ENCODE measurements at regions not wholly inside any gene's neighbourhood (a gene's known extent, or its start where the extent isn't known, plus 50 kb on each side); places are given as distances from the start of the nearest gene placed in this dataset.
"Not testable (repeated sequence)": the region's sequence is repeated elsewhere in the genome, so short reads cannot be mapped to it uniquely, and the experiment has no call there.

DNA sequence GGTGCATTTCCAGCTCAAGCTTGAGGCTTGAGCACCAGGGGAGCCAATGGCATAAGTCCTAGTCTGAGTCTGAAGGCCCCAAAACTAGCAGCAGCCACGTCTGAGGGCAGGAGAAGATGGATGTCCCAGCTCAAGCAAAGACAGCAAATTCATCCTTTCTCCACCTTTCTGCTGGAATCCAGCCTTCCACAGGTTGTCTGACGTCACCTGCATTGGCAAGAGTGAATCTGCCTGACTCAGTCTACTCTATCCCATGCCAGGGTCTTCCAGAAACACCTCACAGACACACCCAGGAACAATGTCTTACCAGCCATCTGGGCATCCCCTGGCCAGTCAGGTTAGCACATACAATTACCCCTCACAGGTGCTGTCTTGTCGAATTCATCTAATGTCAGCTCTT is 76.2 kb upstream of the SOX11 start:
- no peak for DNase-seq (ENCODE audit: low read depth)

DNA sequence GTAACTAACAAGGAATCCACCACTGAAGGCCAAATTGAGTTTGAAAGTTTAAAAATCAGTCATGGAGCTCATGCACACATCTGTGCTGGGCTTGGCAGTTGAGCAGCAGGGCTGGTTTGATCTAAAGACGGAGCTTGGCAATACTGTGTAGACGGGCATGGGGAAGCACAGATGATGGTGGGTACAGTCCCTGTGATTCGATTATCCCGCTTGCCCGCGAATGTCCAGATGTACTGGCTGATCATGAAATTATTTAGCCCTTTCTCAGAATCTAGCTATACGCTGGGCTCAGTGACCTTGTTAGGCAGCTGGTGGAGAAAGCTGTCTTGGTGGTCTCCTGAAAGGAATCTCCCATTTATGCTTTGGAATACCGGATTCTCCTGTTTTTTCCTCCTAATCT is 74.8 kb upstream of the SOX11 start:
- no peak for DNase-seq (ENCODE audit: low read depth)

DNA sequence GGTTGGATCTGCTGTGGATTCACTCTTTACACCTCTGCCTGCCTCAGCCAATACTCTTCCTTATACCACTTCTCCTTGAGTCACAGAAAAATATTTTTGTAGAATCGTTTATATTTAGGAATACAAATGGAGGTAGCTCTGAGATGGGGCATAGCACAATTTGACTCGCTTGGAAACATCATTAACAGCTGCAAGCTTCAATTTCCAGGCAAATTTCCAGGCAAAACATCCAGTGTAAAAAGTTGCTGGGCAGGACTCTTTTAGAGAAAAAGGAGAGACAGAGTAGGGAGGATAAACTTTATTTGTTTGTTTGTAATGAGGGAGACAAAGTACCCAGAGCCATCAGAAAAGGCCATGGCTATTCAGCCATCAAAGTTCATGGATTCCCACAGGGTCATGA is 74.4 kb upstream of the SOX11 start:
- no peak for DNase-seq (ENCODE audit: low read depth)

DNA sequence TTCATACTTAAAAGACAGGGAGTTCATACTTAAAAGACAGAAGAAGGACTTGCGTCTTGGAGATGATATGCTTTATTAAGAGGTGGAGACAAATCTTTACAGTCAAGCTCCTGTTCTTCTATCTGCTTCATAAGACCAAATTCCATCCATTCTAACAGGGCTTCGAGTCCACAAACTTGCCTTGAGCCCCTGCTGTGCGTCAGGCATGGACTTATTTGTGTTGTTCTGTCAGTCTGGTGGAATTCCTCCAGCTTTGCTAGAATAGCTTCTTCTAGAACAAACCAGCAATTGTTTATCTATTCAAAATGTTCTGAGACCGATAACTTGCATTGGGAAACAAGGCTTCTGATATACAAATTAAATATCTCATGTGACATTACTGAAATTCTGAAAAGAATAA is 73.9 kb upstream of the SOX11 start:
- DNase-seq (ENCODE audit: low read depth): no peak

- DNase-seq (ENCODE audit: low read depth): not testable (repeated sequence)
These were observed 66.6 kb upstream of the SOX11 start for GRCh38 chr2:5625556-5626065.

DNA sequence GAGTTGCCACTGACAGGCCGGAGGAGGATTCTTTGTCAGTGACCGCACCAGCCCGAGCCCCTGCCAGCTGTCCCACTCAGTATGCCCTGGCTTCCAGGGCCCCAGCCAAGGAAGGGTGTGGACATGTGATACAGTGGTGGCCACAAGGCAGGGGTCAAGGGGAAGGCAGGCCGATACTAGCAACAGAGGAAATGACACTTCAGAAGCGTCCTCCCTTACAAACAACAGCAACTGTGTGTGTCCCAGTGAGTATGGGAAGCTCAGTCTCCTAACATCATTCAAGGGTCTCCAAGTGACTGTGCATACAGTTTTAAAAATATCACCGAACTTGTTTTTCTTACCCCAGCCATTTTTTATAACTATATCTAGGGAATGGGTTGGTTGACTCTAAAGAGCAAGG is 63.7 kb upstream of the SOX11 start:
- DNase-seq (ENCODE audit: low read depth): not testable (repeated sequence)

- DNase-seq (ENCODE audit: low read depth): not testable (repeated sequence)
These were observed 62.7 kb upstream of the SOX11 start for GRCh38 chr2:5629510-5629909.

DNA sequence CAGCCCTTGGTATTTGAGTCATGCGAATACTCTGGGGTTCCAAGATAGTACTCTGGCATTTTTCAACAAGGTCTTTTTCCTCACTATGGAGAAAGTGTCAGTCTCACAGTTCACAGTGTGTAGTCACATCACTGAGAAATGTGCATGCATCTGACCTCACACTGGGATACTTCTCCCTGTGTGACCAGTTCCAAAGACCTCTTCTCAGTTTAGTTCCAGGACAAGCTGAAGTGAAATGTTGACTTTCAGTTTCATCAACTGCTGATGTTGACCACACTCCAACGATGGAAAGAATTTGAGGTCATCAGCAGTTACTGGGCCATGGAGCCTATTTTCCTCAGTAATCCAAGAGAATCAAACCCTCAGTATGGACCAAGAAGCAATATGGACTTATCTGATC is 55.1 kb upstream of the SOX11 start:
- DNase-seq (ENCODE audit: low read depth): not testable (repeated sequence)
